HepG2 (cell line): ENCODE measurements at regions not wholly inside any gene's neighbourhood (a gene's known extent, or its start where the extent isn't known, plus 50 kb on each side); places are given as distances from the start of the nearest gene placed in this dataset.

Source experiments
- ATAC-seq: fragments of 200-7000 bp; cut with Tn5 transposase; 3 replicates; pipeline ENCODE4 v1.9.1; 2020; ENCODE audit warnings: mild to moderate bottlenecking, moderate library complexity
- BruUV-seq: library from RNA; stranded (reverse); fragments of 400-500 nt; replicated peaks from 2 replicates; lab custom pipeline; 2021; lab: Mats Ljungman, UMichigan
- CTCF ChIA-PET: fragments of 300-600 bp; formaldehyde crosslinking; extraction: SDS; loops from one replicate; lab custom pipeline; 2021; ENCODE audit warnings: low total read pairs, inconsistent platforms, low intra/inter-chr PET ratio; lab: Yijun Ruan, JAX
- POLR2A ChIA-PET: fragments of 350-600 bp; sonication (Branson Sonifier 250); formaldehyde crosslinking; loops from one replicate; lab custom pipeline; 2020; ENCODE audit warnings: antibody characterized with exemption, inconsistent platforms; lab: Yijun Ruan, JAX
- DNase-seq: peaks from one replicate; pipeline ENCODE4 v3.0.0-alpha.2; 2015; ENCODE audit warnings: low spot score
- FAIRE-seq: peaks from 3 replicates; lab custom pipeline; 2011; peaks lifted over from hg19 to GRCh38; lab: Jason Lieb, UNC
- H2AFZ ChIP-seq: one replicate; pipeline ENCODE4 v1.6.1; 2011; ENCODE audit warnings: low read length, inconsistent platforms
- H3K27ac ChIP-seq: fragments of 300-600 bp; 3 replicates; pipeline ENCODE4 v1.8.0; 2011; ENCODE audit warnings: mixed run types, mild to moderate bottlenecking, mixed read lengths, low read length, inconsistent platforms; ENCODE audit not compliant: insufficient read depth; ENCODE audit errors: extremely low read length
- H3K27me3 ChIP-seq, 2 experiments: fragments of 200-600 bp in 1 of 2; 2 replicates in 1 of 2; 3 replicates in 1 of 2; pipeline versions ENCODE4 v1.6.0 to v1.8.0; 2011; ENCODE audit warnings: low read length in 2 of 2, mild to moderate bottlenecking in 2 of 2, moderate library complexity in 2 of 2, inconsistent platforms in 1 of 2; ENCODE audit not compliant: insufficient read depth in 2 of 2, control insufficient read depth in 1 of 2
- H3K36me3 ChIP-seq, 2 experiments: fragments of 200-600 bp in 1 of 2; replicated peaks in 1 of 2; 2 replicates in 1 of 2; 3 replicates in 1 of 2; pipeline versions ENCODE4 v1.5.1 to v1.8.0; 2011; ENCODE audit warnings: low read length in 2 of 2, inconsistent platforms in 1 of 2; ENCODE audit not compliant: insufficient read depth in 2 of 2, control insufficient read depth in 1 of 2
- H3K4me1 ChIP-seq: 2 replicates; pipeline ENCODE4 v1.5.1; 2012; ENCODE audit warnings: low read length, inconsistent platforms; ENCODE audit not compliant: insufficient read depth
- H3K4me2 ChIP-seq: 2 replicates; pipeline ENCODE4 v1.6.0; 2011; ENCODE audit warnings: low read depth, low read length, inconsistent platforms
- H3K4me3 ChIP-seq, 3 experiments: fragments of 200-600 bp in 1 of 3; sonication (generic), shearing (Covaris generic) in 1 of 3; replicated peaks in 1 of 3; 2 replicates each; pipeline ENCODE4 v1.5.1; 2011 to 2016; ENCODE audit warnings: low read length in 3 of 3, inconsistent platforms in 2 of 3, low read depth in 2 of 3, mild to moderate bottlenecking in 2 of 3, control low read depth in 1 of 3, mixed read lengths in 1 of 3; ENCODE audit not compliant: insufficient read depth in 1 of 3
- H3K79me2 ChIP-seq: one replicate; pipeline ENCODE4 v1.6.1; 2011; ENCODE audit warnings: low read length, inconsistent platforms; ENCODE audit not compliant: insufficient read depth
- H3K9ac ChIP-seq: 2 replicates; pipeline ENCODE4 v1.6.0; 2011; ENCODE audit warnings: mild to moderate bottlenecking, low read depth, low read length, inconsistent platforms; ENCODE audit not compliant: insufficient read depth
- H3K9me3 ChIP-seq: 2 replicates; pipeline ENCODE4 v1.5.1; 2012; ENCODE audit warnings: mild to moderate bottlenecking, low read length
- H4K20me1 ChIP-seq: 2 replicates; pipeline ENCODE4 v1.6.0; 2011; ENCODE audit warnings: inconsistent platforms, mild to moderate bottlenecking, low read length, moderate library complexity; ENCODE audit not compliant: insufficient read depth
- NFE2 ChIP-seq: sonication (generic); formaldehyde crosslinking; IDR thresholded peaks from 2 replicates; pipeline ENCODE4 v1.4.0; 2020; ENCODE audit warnings: missing genetic modification reagents
- SKIL ChIP-seq: sonication (generic); formaldehyde crosslinking; IDR thresholded peaks from 2 replicates; pipeline ENCODE4 v1.8.0; 2022; ENCODE audit warnings: missing genetic modification reagents, mild to moderate bottlenecking, moderate library complexity, borderline replicate concordance
- ZNF781 ChIP-seq: sonication (generic); formaldehyde crosslinking; IDR thresholded peaks from 2 replicates; pipeline ENCODE4 v1.5.1; 2020; ENCODE audit warnings: borderline replicate concordance, mild to moderate bottlenecking, missing genetic modification reagents; ENCODE audit errors: not compliant biosample characterization
- WGBS: methylation state at CpG from one replicate; pipeline ENCODE4 v1.1.6; 2017; ENCODE audit warnings: low lambda C conversion rate; 5-methylcytosine and 5-hydroxymethylcytosine counted together
- in situ Hi-C: cut with HindIII; loops from 2 replicates; pipeline ENCODE4 v1.10.0; 2017; ENCODE audit warnings: low pct_unique_long_range_greater_than_20kb; ENCODE audit not compliant: extremely low pct_ligation_motif_present
- intact Hi-C: fragments of 100-400 bp; cut with micrococcal nuclease; formaldehyde crosslinking; loops from one replicate; pipeline ENCODE4 v1.10.0; 2022; ENCODE audit not compliant: unreplicated experiment
- TF ChIP-seq, protein P1 (sequence below): sonication (generic); formaldehyde crosslinking; IDR thresholded peaks from 2 replicates; pipeline ENCODE4 v1.9.0; 2021; ENCODE audit warnings: missing genetic modification reagents, borderline replicate concordance

DNA sequence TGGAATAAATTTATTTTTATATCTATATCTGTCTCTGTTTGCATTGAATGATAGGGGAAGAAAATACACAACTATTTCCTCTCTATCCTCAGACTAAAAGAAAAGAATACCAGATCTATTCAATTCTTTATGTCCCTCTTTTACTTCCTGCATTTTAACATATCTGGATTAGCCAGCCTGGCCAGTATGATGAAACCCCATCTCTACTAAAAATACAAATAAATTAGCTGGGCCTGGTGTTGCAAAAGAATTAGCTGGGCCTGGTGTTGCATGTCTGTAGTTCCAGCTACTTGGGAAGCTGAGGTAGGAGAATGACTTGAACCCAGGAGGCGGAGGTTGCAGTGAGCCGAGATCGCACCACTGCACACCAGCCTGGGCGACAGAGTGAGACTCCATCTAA lies 182.0 kb downstream of the LURAP1L start:
- no peaks in the 10 kb centered on the region for H3K4me1 ChIP-seq
- peaks cover 11% of the 10 kb centered on the region for H3K9me3 ChIP-seq
- POLR2A ChIA-PET = no interaction called here
- no peak overlapping the region for H3K27ac ChIP-seq
- in situ Hi-C loops = no loop called here
- no peak overlapping the region for H3K4me3 ChIP-seq
- no peak for FAIRE-seq
- intact Hi-C loops = no loop called here
- BruUV-seq = no TSS peak
- H2AFZ ChIP-seq = no peak overlapping the region
- H4K20me1 ChIP-seq = no peaks in the 10 kb centered on the region
- no peak overlapping the region for H3K9ac ChIP-seq
- no peaks in the 10 kb centered on the region for H3K79me2 ChIP-seq
- no peaks in the 10 kb centered on the region for H3K27me3 ChIP-seq
- DNase-seq = no peak
- TF ChIP-seq NFE2 = no peak
- TF ChIP-seq SKIL (CRISPR knock-in tag) = no peak
- TF ChIP-seq, protein P1, sequence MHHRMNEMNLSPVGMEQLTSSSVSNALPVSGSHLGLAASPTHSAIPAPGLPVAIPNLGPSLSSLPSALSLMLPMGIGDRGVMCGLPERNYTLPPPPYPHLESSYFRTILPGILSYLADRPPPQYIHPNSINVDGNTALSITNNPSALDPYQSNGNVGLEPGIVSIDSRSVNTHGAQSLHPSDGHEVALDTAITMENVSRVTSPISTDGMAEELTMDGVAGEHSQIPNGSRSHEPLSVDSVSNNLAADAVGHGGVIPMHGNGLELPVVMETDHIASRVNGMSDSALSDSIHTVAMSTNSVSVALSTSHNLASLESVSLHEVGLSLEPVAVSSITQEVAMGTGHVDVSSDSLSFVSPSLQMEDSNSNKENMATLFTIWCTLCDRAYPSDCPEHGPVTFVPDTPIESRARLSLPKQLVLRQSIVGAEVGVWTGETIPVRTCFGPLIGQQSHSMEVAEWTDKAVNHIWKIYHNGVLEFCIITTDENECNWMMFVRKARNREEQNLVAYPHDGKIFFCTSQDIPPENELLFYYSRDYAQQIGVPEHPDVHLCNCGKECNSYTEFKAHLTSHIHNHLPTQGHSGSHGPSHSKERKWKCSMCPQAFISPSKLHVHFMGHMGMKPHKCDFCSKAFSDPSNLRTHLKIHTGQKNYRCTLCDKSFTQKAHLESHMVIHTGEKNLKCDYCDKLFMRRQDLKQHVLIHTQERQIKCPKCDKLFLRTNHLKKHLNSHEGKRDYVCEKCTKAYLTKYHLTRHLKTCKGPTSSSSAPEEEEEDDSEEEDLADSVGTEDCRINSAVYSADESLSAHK (CRISPR knock-in tag) = no peak
- no peak for TF ChIP-seq ZNF781 (CRISPR knock-in tag)
- no peak overlapping the region for H3K4me2 ChIP-seq
- no peak for ATAC-seq
- WGBS = 59% methylated on average over 4 of the region's 4 CpGs
- no peaks in the 10 kb centered on the region for H3K36me3 ChIP-seq
- CTCF ChIA-PET = no interaction called here
